AG10803 (cell line): ENCODE measurements at regions not wholly inside any gene's neighbourhood (a gene's known extent, or its start where the extent isn't known, plus 50 kb on each side); places are given as distances from the start of the nearest gene placed in this dataset.

Source experiments
- DNase-seq: peaks from one replicate; pipeline ENCODE4 v3.0.0; 2010; ENCODE audit warnings: low read depth
- H3K4me3 ChIP-seq: 2 replicates; pipeline ENCODE4 v1.5.1; 2011; ENCODE audit warnings: mild to moderate bottlenecking, low read length, control low read depth
- CTCF ChIP-seq: conservative IDR thresholded peaks from 2 replicates; pipeline ENCODE4 v1.5.1; 2011; ENCODE audit warnings: mild to moderate bottlenecking, low read length, control low read depth, inconsistent platforms

- DNase-seq = no peak
- no peak overlapping the region for H3K4me3 ChIP-seq
- no peak for TF ChIP-seq CTCF
Measured at GRCh38 chr12:124230117-124230757, 64.7 kb upstream of the RFLNA start.

GRCh38 chr12:124230789-124231188, 64.1 kb upstream of the RFLNA start:
- TF ChIP-seq CTCF = no peak
- H3K4me3 ChIP-seq = no peak overlapping the region
- no peak for DNase-seq

- no peak for TF ChIP-seq CTCF
- no peak overlapping the region for H3K4me3 ChIP-seq
- no peak for DNase-seq
Measured at GRCh38 chr12:124231980-124232653, 62.8 kb upstream of the RFLNA start.

- TF ChIP-seq CTCF = no peak
- no peak for DNase-seq
- H3K4me3 ChIP-seq = no peak overlapping the region
Measured at GRCh38 chr12:124232654-124232987, 62.3 kb upstream of the RFLNA start.

GRCh38 chr12:124233041-124233796, 61.7 kb upstream of the RFLNA start:
- peak; percentile 91 for DNase-seq
- TF ChIP-seq CTCF = no peak
- no peak overlapping the region for H3K4me3 ChIP-seq

GRCh38 chr12:124233846-124234640, 60.9 kb upstream of the RFLNA start:
- TF ChIP-seq CTCF = no peak
- no peak overlapping the region for H3K4me3 ChIP-seq
- peak; percentile 30 for DNase-seq
